GM08714 (cell line): ENCODE measurements at regions not wholly inside any gene's neighbourhood (a gene's known extent, or its start where the extent isn't known, plus 50 kb on each side); places are given as distances from the start of the nearest gene placed in this dataset.

Experiments
- H3K4me3 ChIP-seq: fragments of 200-500 bp; sonication (Bioruptor generic); 2 replicates; pipeline ENCODE4 v1.5.1; 2014; ENCODE audit warnings: mild to moderate bottlenecking, low read length, inconsistent platforms
- ZNF274 ChIP-seq: IDR thresholded peaks from 2 replicates; pipeline ENCODE4 v1.6.1; 2012; ENCODE audit warnings: mild to moderate bottlenecking, low read depth, low read length

GRCh38 chr22:49446759-49447710 lies 380.6 kb downstream of the BRD1 start:
- TF ChIP-seq ZNF274, result no peak
- H3K4me3 ChIP-seq, result no peak overlapping the region

DNA sequence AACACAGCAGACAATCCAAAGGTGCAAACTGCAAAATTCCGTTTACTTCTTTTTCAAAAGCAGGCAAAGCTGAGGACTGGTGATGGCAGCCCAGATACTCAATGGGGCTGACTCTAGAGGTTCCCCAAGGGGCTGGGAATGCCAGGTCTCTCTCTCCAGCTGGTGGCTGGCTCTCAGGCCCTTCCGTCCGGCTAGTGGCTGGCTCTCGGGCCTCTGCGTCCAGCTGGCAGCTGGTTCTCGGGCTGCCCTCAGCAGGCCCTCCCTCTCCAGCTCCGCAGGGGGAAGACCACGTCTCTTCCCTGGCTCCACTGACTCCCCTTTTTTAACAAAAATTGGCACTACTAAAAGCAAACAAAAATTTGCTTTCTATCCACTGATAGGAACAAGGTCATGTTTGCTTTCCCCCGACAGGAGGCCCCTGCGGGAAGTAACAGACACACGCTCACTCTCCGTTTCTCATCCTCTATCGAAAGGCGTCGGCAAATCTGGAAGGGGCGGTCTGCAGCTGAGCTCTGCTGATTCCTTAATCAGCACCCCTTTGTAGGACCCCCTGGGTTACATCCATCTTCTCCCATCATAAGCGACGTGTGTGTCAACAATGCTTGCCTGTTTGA lies 381.4 kb downstream of the BRD1 start:
- TF ChIP-seq ZNF274, result no peak
- H3K4me3 ChIP-seq, result no peak overlapping the region

GRCh38 chr22:49444781-49445180 lies 382.9 kb downstream of the BRD1 start:
- no peak for TF ChIP-seq ZNF274

DNA sequence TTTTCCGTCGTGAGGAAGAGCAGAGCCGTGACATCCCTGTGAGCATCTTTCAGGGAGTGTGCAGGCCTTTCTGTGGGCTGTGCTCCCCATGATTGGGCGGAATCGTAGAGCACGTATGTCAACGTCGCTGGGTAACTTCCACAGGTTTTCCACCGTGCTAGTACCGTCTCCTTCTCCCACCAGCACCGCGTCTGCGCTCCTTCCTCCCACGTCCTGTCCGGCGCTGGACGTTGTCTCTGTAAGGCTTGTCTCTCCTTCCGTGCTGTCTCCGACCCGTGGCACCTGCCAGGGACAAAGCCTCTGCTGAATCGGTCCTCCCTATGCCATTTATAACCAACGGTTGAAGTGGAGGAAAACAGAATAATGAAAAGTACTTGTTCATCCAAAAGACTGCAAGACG lies 386.7 kb downstream of the BRD1 start:
- H3K4me3 ChIP-seq, result no peak overlapping the region
- no peak for TF ChIP-seq ZNF274

More at GRCh38 chr22:49444781-49445180, 382.9 kb downstream of the BRD1 start:
- no peak overlapping the region for H3K4me3 ChIP-seq

DNA sequence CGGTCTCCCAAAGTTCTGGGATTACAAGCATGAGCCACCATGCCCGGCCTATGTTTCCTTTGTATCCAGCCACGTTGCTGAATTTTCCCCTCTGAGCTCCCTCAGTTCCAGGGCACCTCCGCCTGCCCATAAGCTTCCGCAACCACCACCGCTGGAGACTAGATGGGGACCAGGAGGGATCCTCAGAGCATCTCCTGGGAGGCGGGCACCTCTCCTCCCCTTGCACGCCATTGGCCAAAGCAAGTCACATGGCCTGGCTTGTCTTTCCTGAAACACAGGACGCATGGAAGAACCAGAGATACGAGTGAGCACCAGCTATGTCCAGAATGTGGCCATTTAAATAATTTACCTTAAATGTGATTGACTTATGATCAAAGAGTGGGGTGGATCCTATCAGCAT lies 388.3 kb downstream of the BRD1 start:
- H3K4me3 ChIP-seq, result no peak overlapping the region
- no peak for TF ChIP-seq ZNF274

GRCh38 chr22:49437956-49438355 lies 389.7 kb downstream of the BRD1 start:
- no peak for TF ChIP-seq ZNF274
- no peak overlapping the region for H3K4me3 ChIP-seq

- no peak overlapping the region for H3K4me3 ChIP-seq
- no peak for TF ChIP-seq ZNF274
Observed at GRCh38 chr22:49437356-49437755, 390.3 kb downstream of the BRD1 start.

- no peak for TF ChIP-seq ZNF274
- H3K4me3 ChIP-seq, result no peak overlapping the region
Observed at GRCh38 chr22:49436056-49436455, 391.6 kb downstream of the BRD1 start.

DNA sequence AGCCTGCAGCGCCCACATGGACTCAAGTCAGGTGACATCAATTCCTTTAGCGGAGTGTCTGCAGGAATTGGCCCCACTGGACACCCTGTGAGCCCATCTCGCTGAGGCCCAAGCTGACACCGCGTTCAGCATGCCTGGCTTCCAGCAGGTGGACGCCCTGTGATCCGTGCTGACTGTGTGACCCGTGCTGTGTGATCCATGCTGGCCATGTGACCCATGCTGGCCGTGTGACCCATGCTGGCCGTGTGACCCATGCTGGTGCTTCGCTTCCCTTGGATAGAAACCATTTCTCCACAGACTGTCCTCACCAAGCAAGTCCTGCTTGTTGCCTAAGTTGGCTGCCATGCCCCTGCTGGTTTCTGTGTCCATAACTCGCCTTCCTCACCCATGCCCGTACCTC lies 392.1 kb downstream of the BRD1 start:
- no peak overlapping the region for H3K4me3 ChIP-seq
- TF ChIP-seq ZNF274, result no peak

GRCh38 chr22:49433717-49434611 lies 393.7 kb downstream of the BRD1 start:
- TF ChIP-seq ZNF274, result no peak
- no peak overlapping the region for H3K4me3 ChIP-seq

- no peak overlapping the region for H3K4me3 ChIP-seq
- TF ChIP-seq ZNF274, result no peak
Observed at GRCh38 chr22:49432897-49433443, 394.7 kb downstream of the BRD1 start.

GRCh38 chr22:49432211-49432896 lies 395.3 kb downstream of the BRD1 start:
- no peak overlapping the region for H3K4me3 ChIP-seq
- no peak for TF ChIP-seq ZNF274

DNA sequence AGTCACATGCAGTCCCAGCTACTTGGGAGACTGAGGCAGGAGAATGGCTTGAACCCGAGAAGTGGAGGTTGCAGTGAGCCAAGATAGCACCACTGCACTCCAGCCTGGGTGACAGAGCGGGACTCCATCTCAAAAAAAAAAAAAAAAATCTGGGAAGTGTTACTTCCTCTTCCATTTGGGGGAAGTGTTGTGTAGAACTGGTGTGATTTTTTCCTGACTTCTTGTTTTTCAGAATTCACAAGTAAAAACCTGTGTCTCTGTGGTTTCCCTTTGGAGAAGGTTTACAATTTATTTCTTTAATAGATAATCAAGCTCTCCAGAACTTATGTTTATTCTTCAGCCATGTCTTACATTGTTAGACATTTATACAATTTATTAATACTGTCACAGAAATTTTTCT lies 396.1 kb downstream of the BRD1 start:
- H3K4me3 ChIP-seq, result no peak overlapping the region
- no peak for TF ChIP-seq ZNF274
